SK-N-SH treated with all-trans-retinoic acid at 6 μM for 48 hours (cell line): ENCODE measurements at regions not wholly inside any gene's neighbourhood (a gene's known extent, or its start where the extent isn't known, plus 50 kb on each side); places are given as distances from the start of the nearest gene placed in this dataset.

Experiments
- ATAC-seq: fragments of 200-7000 bp; cut with Tn5 transposase; 3 replicates; pipeline ENCODE4 v1.9.1; 2020; ENCODE audit warnings: mild to moderate bottlenecking, moderate library complexity
- ARNTL ChIP-seq: fragments of 450-650 bp; formaldehyde crosslinking; IDR thresholded peaks from 2 replicates; pipeline ENCODE4 v1.5.0; 2020; ENCODE audit warnings: low read depth, mild to moderate bottlenecking, moderate library complexity, borderline replicate concordance
- CSDC2 ChIP-seq: fragments of 250-450 bp; sonication (Bioruptor Pico); IDR thresholded peaks from 2 replicates; pipeline ENCODE4 v1.5.0; 2020; ENCODE audit warnings: mild to moderate bottlenecking, moderate library complexity
- ESRRG ChIP-seq: fragments of 250-450 bp; sonication (Bioruptor Pico); IDR thresholded peaks from 2 replicates; pipeline ENCODE4 v1.6.1; 2021; ENCODE audit warnings: mild to moderate bottlenecking
- GLIS3 ChIP-seq: fragments of 250-450 bp; sonication (Bioruptor Pico); IDR thresholded peaks from 2 replicates; pipeline ENCODE4 v1.5.0; 2020; ENCODE audit warnings: mild to moderate bottlenecking, moderate library complexity
- ISL1 ChIP-seq: fragments of 250-450 bp; sonication (Bioruptor Pico); IDR thresholded peaks from 2 replicates; pipeline ENCODE4 v2.1.2; 2022; ENCODE audit warnings: mild to moderate bottlenecking, moderate library complexity
- OSR1 ChIP-seq: fragments of 250-450 bp; sonication (Bioruptor Pico); IDR thresholded peaks from 2 replicates; pipeline ENCODE4 v1.8.0; 2022; ENCODE audit warnings: moderate library complexity, mild to moderate bottlenecking, inconsistent platforms
- PPARA ChIP-seq: fragments of 250-450 bp; sonication (Bioruptor Pico); IDR thresholded peaks from 2 replicates; pipeline ENCODE4 v1.5.0; 2020; ENCODE audit warnings: mild to moderate bottlenecking, borderline replicate concordance
- RARB ChIP-seq: fragments of 250-450 bp; sonication (Bioruptor Pico); IDR thresholded peaks from 2 replicates; pipeline ENCODE4 v1.8.0; 2021; ENCODE audit warnings: mild to moderate bottlenecking, moderate library complexity
- TCF4 ChIP-seq: fragments of 250-450 bp; sonication (Bioruptor Pico); IDR thresholded peaks from 2 replicates; pipeline ENCODE4 v1.8.0; 2021; ENCODE audit warnings: mild to moderate bottlenecking, moderate library complexity, borderline replicate concordance
- TOX ChIP-seq: fragments of 250-450 bp; sonication (Bioruptor Pico); IDR thresholded peaks from 2 replicates; pipeline ENCODE4 v1.8.0; 2021; ENCODE audit warnings: mild to moderate bottlenecking, moderate library complexity, borderline replicate concordance
- ZC3H10 ChIP-seq: fragments of 250-450 bp; sonication (Bioruptor Pico); IDR thresholded peaks from 2 replicates; pipeline ENCODE4 v1.5.1; 2021; ENCODE audit warnings: mild to moderate bottlenecking, moderate library complexity
- ZFP3 ChIP-seq: fragments of 250-450 bp; sonication (Bioruptor Pico); IDR thresholded peaks from 2 replicates; pipeline ENCODE4 v1.5.0; 2020; ENCODE audit warnings: mild to moderate bottlenecking, moderate library complexity
- ZFP30 ChIP-seq: fragments of 450-650 bp; formaldehyde crosslinking; IDR thresholded peaks from 2 replicates; pipeline ENCODE4 v1.5.0; 2022; ENCODE audit warnings: mild to moderate bottlenecking, moderate library complexity
- ZNF565 ChIP-seq: fragments of 450-650 bp; formaldehyde crosslinking; conservative IDR thresholded peaks from 2 replicates; pipeline ENCODE4 v1.5.0; 2020; ENCODE audit warnings: low read depth, mild to moderate bottlenecking, moderate library complexity
- ZNF70 ChIP-seq: fragments of 450-650 bp; formaldehyde crosslinking; IDR thresholded peaks from 2 replicates; pipeline ENCODE4 v1.5.0; 2020; ENCODE audit warnings: mild to moderate bottlenecking, moderate library complexity
- TF ChIP-seq, protein P1 (sequence below): fragments of 250-450 bp; sonication (Bioruptor Pico); IDR thresholded peaks from 2 replicates; pipeline ENCODE4 v1.5.0; 2020; ENCODE audit warnings: mild to moderate bottlenecking, moderate library complexity
- TF ChIP-seq, protein P2 (sequence below): fragments of 250-450 bp; sonication (Bioruptor Pico); IDR thresholded peaks from 2 replicates; pipeline ENCODE4 v1.5.1; 2020; ENCODE audit warnings: low read depth, mild to moderate bottlenecking, moderate library complexity
- TF ChIP-seq, protein P3 (sequence below): fragments of 250-450 bp; sonication (Bioruptor Pico); IDR thresholded peaks from 2 replicates; pipeline ENCODE4 v1.5.1; 2021; ENCODE audit warnings: mild to moderate bottlenecking, moderate library complexity
- TF ChIP-seq, protein P4 (sequence below): fragments of 250-450 bp; sonication (Bioruptor Pico); IDR thresholded peaks from 2 replicates; pipeline ENCODE4 v1.8.0; 2020; ENCODE audit warnings: mild to moderate bottlenecking, moderate library complexity, borderline replicate concordance
- TF ChIP-seq, protein P5 (sequence below): fragments of 250-450 bp; sonication (Bioruptor Pico); IDR thresholded peaks from 2 replicates; pipeline ENCODE4 v1.8.0; 2021; ENCODE audit warnings: low read depth, mild to moderate bottlenecking, moderate library complexity, borderline replicate concordance

DNA sequence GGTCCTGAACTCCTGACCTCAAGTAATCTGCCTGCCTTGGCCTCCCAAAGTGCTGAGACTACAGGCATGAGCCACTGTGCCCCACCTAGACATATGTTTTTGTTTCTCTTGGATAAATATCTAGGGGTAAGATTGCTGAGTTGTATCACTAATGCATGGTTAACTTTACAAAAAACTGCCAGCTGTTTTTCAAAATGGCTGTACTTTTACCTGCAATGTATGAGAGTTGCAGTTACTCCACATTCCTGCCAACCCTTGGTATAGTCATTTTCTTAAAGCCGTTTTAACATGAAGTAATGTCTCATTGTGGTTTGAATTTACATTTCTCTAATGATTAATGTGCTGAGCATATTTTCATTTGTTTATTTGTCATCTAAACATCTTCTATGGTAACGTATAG, 289.7 kb downstream of the UTRN start:
- TF ChIP-seq CSDC2 (CRISPR knock-in tag) (no peak), ZNF565 (no peak), OSR1 (CRISPR knock-in tag) (no peak), PPARA (CRISPR knock-in tag) (no peak), ESRRG (CRISPR knock-in tag) (no peak), ISL1 (no peak)
- TF ChIP-seq, protein P1, sequence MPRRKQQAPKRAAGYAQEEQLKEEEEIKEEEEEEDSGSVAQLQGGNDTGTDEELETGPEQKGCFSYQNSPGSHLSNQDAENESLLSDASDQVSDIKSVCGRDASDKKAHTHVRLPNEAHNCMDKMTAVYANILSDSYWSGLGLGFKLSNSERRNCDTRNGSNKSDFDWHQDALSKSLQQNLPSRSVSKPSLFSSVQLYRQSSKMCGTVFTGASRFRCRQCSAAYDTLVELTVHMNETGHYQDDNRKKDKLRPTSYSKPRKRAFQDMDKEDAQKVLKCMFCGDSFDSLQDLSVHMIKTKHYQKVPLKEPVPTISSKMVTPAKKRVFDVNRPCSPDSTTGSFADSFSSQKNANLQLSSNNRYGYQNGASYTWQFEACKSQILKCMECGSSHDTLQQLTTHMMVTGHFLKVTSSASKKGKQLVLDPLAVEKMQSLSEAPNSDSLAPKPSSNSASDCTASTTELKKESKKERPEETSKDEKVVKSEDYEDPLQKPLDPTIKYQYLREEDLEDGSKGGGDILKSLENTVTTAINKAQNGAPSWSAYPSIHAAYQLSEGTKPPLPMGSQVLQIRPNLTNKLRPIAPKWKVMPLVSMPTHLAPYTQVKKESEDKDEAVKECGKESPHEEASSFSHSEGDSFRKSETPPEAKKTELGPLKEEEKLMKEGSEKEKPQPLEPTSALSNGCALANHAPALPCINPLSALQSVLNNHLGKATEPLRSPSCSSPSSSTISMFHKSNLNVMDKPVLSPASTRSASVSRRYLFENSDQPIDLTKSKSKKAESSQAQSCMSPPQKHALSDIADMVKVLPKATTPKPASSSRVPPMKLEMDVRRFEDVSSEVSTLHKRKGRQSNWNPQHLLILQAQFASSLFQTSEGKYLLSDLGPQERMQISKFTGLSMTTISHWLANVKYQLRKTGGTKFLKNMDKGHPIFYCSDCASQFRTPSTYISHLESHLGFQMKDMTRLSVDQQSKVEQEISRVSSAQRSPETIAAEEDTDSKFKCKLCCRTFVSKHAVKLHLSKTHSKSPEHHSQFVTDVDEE (CRISPR knock-in tag), result no peak
- no peak for ATAC-seq

DNA sequence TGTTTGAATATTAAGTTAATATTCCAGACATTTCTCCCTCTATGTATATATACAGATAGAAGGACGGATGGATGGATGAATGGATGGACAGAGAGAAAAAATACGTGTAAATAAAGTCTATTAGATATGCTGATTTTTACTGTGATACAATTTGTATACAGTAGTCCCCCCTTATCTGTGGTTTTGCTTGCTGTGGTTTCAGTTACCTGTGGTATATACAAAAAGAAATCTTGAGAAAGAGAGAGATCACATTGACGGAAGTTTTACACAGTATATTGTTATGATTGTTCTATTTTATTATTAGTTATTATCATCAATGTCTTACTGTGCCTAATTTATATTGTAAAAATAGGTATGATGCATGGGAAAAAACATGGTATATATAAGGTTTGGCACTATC, 290.2 kb downstream of the UTRN start:
- no peak for ATAC-seq
- TF ChIP-seq TOX (CRISPR knock-in tag) (no peak), TCF4 (no peak), OSR1 (CRISPR knock-in tag) (no peak), ISL1 (no peak), RARB (CRISPR knock-in tag) (no peak), ARNTL (CRISPR knock-in tag) (no peak), ESRRG (CRISPR knock-in tag) (no peak), ZNF70 (CRISPR knock-in tag) (no peak), ZC3H10 (CRISPR knock-in tag) (no peak), GLIS3 (CRISPR knock-in tag) (no peak), ZFP30 (no peak), CSDC2 (CRISPR knock-in tag) (no peak), ZFP3 (CRISPR knock-in tag) (no peak), ZNF565 (no peak), PPARA (CRISPR knock-in tag) (no peak)
- TF ChIP-seq, protein P1 (CRISPR knock-in tag), result no peak
- TF ChIP-seq, protein P2, sequence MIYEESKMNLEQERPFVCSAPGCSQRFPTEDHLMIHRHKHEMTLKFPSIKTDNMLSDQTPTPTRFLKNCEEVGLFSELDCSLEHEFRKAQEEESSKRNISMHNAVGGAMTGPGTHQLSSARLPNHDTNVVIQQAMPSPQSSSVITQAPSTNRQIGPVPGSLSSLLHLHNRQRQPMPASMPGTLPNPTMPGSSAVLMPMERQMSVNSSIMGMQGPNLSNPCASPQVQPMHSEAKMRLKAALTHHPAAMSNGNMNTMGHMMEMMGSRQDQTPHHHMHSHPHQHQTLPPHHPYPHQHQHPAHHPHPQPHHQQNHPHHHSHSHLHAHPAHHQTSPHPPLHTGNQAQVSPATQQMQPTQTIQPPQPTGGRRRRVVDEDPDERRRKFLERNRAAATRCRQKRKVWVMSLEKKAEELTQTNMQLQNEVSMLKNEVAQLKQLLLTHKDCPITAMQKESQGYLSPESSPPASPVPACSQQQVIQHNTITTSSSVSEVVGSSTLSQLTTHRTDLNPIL (CRISPR knock-in tag), result no peak
- TF ChIP-seq, protein P3, sequence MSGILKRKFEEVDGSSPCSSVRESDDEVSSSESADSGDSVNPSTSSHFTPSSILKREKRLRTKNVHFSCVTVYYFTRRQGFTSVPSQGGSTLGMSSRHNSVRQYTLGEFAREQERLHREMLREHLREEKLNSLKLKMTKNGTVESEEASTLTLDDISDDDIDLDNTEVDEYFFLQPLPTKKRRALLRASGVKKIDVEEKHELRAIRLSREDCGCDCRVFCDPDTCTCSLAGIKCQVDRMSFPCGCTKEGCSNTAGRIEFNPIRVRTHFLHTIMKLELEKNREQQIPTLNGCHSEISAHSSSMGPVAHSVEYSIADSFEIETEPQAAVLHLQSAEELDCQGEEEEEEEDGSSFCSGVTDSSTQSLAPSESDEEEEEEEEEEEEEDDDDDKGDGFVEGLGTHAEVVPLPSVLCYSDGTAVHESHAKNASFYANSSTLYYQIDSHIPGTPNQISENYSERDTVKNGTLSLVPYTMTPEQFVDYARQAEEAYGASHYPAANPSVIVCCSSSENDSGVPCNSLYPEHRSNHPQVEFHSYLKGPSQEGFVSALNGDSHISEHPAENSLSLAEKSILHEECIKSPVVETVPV, result no peak
- TF ChIP-seq, protein P4, sequence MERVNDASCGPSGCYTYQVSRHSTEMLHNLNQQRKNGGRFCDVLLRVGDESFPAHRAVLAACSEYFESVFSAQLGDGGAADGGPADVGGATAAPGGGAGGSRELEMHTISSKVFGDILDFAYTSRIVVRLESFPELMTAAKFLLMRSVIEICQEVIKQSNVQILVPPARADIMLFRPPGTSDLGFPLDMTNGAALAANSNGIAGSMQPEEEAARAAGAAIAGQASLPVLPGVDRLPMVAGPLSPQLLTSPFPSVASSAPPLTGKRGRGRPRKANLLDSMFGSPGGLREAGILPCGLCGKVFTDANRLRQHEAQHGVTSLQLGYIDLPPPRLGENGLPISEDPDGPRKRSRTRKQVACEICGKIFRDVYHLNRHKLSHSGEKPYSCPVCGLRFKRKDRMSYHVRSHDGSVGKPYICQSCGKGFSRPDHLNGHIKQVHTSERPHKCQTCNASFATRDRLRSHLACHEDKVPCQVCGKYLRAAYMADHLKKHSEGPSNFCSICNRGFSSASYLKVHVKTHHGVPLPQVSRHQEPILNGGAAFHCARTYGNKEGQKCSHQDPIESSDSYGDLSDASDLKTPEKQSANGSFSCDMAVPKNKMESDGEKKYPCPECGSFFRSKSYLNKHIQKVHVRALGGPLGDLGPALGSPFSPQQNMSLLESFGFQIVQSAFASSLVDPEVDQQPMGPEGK (CRISPR knock-in tag), result no peak
- TF ChIP-seq, protein P5, sequence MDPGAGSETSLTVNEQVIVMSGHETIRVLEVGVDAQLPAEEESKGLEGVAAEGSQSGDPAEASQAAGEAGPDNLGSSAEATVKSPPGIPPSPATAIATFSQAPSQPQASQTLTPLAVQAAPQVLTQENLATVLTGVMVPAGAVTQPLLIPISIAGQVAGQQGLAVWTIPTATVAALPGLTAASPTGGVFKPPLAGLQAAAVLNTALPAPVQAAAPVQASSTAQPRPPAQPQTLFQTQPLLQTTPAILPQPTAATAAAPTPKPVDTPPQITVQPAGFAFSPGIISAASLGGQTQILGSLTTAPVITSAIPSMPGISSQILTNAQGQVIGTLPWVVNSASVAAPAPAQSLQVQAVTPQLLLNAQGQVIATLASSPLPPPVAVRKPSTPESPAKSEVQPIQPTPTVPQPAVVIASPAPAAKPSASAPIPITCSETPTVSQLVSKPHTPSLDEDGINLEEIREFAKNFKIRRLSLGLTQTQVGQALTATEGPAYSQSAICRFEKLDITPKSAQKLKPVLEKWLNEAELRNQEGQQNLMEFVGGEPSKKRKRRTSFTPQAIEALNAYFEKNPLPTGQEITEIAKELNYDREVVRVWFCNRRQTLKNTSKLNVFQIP (CRISPR knock-in tag), result no peak
